ENCODE measurements at regions not wholly inside any gene's neighbourhood (a gene's known extent, or its start where the extent isn't known, plus 50 kb on each side); places are given as distances from the start of the nearest gene placed in this dataset.

DNA sequence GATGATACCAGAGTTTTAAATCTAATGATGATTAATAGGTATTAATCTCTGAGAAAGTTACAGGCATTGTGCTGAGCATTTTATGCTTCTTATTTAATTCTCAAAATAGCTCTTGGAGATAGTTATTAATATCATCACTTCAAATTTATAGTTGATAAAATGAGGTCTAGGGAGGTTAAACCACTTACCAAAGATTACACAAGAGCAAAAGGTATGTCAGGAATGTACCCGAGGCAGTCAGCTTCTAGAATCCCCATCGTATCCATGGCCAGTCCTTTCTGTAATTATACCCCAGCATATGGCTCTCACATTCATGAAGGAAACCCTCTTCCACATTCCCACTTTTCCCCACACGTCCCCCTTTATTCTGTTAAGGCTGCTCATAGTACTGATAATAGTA, 421.3 kb downstream of the PYDC2 start:
- TF ChIP-seq, protein P1, sequence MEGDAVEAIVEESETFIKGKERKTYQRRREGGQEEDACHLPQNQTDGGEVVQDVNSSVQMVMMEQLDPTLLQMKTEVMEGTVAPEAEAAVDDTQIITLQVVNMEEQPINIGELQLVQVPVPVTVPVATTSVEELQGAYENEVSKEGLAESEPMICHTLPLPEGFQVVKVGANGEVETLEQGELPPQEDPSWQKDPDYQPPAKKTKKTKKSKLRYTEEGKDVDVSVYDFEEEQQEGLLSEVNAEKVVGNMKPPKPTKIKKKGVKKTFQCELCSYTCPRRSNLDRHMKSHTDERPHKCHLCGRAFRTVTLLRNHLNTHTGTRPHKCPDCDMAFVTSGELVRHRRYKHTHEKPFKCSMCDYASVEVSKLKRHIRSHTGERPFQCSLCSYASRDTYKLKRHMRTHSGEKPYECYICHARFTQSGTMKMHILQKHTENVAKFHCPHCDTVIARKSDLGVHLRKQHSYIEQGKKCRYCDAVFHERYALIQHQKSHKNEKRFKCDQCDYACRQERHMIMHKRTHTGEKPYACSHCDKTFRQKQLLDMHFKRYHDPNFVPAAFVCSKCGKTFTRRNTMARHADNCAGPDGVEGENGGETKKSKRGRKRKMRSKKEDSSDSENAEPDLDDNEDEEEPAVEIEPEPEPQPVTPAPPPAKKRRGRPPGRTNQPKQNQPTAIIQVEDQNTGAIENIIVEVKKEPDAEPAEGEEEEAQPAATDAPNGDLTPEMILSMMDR (IDR thresholded peaks at IDR 0.05; ENCODE audit: extremely low read depth, insufficient read depth, missing control alignments), result no peak
- no peak for DNase-seq (ENCODE audit: low spot score)
- in situ Hi-C loops (cut with MboI; ENCODE audit: low pct_unique_long_range_greater_than_20kb, low sequenced_read_pairs, unreplicated experiment), result no loop called here

DNA sequence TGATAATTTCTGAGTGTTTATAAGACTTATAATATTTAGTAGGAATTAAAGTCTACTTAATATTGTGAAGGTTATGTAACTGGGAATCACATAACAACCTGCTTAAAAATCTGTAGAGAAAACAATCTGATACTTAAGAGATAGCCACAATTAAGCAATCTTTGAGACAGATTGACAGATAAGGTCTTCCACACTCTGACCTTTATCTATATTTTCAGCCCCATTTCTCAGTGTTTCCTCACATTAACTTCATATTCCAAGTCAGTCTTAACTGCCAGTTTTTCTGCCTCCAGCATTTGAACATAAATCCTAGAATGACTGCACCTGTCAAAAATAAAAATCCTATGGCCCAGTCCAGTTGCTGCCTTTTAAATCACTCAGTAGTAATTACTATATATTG, 423.2 kb downstream of the PYDC2 start:
- TF ChIP-seq, protein P1 (IDR thresholded peaks at IDR 0.05; ENCODE audit: extremely low read depth, insufficient read depth, missing control alignments), result no peak
- in situ Hi-C loops (cut with MboI; ENCODE audit: low pct_unique_long_range_greater_than_20kb, low sequenced_read_pairs, unreplicated experiment), result no loop called here

DNA sequence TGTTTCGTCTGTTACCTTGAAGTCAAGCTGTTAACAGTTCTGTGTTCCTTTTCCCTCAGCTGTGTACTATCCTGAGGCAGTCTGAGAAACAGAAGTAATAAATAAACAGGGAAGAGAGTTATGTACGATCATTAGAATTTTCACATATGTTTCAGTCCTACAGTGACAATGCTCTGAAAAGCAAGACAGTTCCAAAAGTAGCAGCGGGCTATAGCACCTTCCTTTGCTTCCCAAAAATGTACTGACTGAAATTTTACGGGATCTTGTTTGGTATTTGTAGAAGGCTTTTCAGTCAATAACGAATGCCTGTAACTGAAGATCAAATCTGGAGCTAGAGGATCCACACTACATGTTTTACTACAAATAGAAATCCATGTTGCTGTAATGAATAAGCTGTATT, 428.1 kb downstream of the PYDC2 start:
- TF ChIP-seq, protein P1 (IDR thresholded peaks at IDR 0.05; ENCODE audit: extremely low read depth, insufficient read depth, missing control alignments), result no peak
- in situ Hi-C loops (cut with MboI; ENCODE audit: low pct_unique_long_range_greater_than_20kb, low sequenced_read_pairs, unreplicated experiment), result no loop called here
- DNase-seq (ENCODE audit: low spot score), result no peak

More for the DNA sequence above, 423.2 kb downstream of the PYDC2 start:
- DNase-seq (ENCODE audit: low spot score), result no peak

DNA sequence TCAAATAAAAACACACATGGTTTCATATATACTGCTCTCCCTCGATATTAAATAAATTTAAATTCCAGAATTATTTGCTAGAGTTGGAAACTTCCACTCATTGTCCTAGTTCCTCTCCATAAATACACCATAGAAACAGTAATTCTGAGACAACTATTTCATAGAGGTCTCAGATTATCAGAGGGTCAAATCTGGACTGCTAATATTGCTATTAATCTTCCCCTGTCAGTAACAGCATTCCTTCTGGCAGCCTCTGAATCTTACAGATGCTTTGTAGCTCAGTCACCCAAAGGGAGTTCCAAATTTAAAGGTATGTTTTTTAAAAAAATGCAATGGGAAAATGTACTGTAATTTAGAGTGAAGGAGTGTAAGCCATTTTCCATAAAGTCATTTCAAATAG, 428.8 kb downstream of the PYDC2 start:
- in situ Hi-C loops (cut with MboI; ENCODE audit: low pct_unique_long_range_greater_than_20kb, low sequenced_read_pairs, unreplicated experiment), result no loop called here
- no peak for DNase-seq (ENCODE audit: low spot score)
- TF ChIP-seq, protein P1 (IDR thresholded peaks at IDR 0.05; ENCODE audit: extremely low read depth, insufficient read depth, missing control alignments), result no peak

DNA sequence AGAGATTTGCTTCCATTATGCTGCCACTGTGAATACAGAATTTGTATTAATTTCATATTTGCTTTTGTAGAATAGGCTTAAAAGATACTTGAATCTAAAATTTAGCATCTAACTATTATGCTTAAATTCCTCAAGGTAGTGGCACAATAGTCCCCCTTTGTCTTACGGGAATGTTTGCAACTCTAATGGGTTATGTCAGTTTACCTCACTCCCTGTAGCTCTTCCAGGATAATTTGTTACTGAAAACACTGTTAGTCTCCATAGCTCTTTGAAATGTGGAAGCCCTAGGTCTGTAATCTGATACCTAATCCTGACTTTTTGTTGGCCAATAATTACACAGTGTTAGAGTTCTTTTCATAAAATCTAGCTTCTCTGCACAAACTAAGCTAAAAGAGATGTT, 433.4 kb downstream of the PYDC2 start:
- TF ChIP-seq, protein P1 (IDR thresholded peaks at IDR 0.05; ENCODE audit: extremely low read depth, insufficient read depth, missing control alignments), result no peak
- no peak for DNase-seq (ENCODE audit: low spot score)
- in situ Hi-C loops (cut with MboI; ENCODE audit: low pct_unique_long_range_greater_than_20kb, low sequenced_read_pairs, unreplicated experiment), result no loop called here

DNA sequence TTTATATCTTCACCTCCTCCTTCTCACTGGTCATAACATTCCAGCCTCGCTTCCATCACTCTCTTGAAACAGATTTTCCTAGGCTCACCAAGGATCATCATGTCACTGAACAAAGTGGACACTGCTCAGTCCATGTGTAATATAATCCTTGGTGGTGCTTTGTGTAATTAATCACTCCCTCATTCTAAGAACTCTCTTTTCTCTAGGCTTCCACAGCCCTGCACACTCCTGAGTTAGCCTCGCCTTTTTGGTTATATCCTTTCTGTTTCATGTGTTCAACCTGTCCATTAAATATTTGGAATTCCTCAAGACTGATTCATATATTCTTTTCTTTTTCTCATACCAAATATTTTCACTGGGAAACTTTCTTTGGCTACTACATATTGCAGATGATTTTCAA, 440.8 kb downstream of the PYDC2 start:
- no peak for DNase-seq (ENCODE audit: low spot score)
- TF ChIP-seq, protein P1 (IDR thresholded peaks at IDR 0.05; ENCODE audit: extremely low read depth, insufficient read depth, missing control alignments), result no peak
- in situ Hi-C loops (cut with MboI; ENCODE audit: low pct_unique_long_range_greater_than_20kb, low sequenced_read_pairs, unreplicated experiment), result no loop called here
